Fibroblast of villous mesenchyme (primary cell): ENCODE measurements at regions not wholly inside any gene's neighbourhood (a gene's known extent, or its start where the extent isn't known, plus 50 kb on each side); places are given as distances from the start of the nearest gene placed in this dataset.
"Not testable (repeated sequence)": the region's sequence is repeated elsewhere in the genome, so short reads cannot be mapped to it uniquely, and the experiment has no call there.

Experiments used
- DNase-seq: peaks from one replicate; pipeline ENCODE4 v3.0.0-alpha.2; 2010; ENCODE audit warnings: low read depth
- H3K4me3 ChIP-seq: 2 replicates; pipeline ENCODE4 v1.5.1; 2011; ENCODE audit warnings: low read depth, mild to moderate bottlenecking, low read length
- TF ChIP-seq, protein P1 (sequence below): IDR thresholded peaks from 2 replicates; pipeline ENCODE4 v1.5.1; 2012; ENCODE audit warnings: low read depth, mild to moderate bottlenecking, low read length; ENCODE audit not compliant: insufficient read depth

DNA sequence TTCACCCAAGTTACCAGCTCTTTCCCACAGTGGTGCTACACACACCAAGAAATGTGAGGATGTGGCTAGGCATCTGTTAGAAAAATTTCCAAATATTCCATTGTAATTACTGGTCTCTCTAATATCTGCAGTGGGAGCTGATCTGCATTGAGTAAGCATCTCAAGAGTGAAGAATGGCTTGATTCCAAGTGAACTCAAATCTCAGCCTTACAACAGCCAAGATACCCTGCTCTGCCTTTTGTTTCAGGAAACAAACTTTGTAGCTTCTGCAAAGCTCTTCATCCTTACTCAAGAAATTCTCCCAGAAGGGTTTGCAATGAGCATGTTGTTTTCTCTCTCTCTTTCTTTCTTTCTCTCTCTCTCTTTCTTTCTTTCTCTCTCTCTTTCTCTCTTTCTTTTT, 181.1 kb downstream of the FCRL5 start:
- no peak overlapping the region for H3K4me3 ChIP-seq
- TF ChIP-seq, protein P1, sequence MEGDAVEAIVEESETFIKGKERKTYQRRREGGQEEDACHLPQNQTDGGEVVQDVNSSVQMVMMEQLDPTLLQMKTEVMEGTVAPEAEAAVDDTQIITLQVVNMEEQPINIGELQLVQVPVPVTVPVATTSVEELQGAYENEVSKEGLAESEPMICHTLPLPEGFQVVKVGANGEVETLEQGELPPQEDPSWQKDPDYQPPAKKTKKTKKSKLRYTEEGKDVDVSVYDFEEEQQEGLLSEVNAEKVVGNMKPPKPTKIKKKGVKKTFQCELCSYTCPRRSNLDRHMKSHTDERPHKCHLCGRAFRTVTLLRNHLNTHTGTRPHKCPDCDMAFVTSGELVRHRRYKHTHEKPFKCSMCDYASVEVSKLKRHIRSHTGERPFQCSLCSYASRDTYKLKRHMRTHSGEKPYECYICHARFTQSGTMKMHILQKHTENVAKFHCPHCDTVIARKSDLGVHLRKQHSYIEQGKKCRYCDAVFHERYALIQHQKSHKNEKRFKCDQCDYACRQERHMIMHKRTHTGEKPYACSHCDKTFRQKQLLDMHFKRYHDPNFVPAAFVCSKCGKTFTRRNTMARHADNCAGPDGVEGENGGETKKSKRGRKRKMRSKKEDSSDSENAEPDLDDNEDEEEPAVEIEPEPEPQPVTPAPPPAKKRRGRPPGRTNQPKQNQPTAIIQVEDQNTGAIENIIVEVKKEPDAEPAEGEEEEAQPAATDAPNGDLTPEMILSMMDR: no peak
- no peak for DNase-seq

DNA sequence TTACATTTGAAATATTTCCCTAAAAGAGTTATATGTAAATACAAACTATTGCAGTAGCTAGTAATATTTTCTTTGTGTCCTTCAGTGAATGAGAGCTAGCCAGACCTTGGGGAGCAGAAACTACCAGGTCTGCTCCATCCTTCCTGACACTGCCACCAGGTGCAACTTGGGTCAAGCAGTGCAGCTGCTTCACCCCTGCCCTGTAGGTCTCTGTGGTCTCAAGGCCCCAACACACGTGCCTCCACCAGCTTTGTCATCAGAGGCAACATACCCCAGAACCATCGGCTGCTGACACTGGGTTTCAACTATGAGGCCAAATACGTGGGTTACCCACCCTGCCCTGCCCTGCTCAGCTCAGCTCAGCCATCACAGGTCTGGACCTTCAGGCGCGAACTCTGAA, 181.6 kb downstream of the FCRL5 start:
- TF ChIP-seq, protein P1: no peak
- no peak for DNase-seq
- no peak overlapping the region for H3K4me3 ChIP-seq

DNA sequence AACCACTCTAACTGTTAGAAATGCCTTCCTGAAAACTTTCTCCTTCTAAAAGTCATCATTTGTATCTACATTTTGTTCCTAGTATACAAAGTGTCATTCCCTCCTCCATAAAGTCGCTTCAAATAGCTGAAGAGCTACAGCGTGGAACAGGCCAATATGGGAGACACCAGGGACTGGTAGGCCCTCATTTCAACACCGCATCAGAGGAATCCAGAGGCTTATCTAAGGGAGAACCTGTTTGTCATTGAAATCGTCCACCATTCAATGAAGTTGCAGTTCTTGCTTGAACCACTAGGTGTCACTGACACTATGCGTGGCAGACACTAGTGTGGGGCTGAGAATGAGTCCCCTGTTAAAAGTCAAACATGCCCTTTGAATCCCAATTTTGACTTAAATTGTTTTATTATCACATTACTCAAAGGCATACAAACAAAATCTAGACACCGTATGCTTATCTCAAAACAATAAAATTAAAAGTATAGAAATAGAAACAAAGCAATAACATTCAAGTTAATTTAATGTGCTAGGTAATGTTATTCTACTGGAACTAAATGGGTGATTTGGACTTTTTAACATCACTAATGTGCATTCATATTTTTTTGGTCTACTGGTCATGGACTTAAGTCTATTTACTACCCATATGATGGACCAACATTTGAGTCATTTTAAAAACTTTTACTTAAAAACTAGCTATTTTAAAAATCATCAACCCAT, 182.3 kb downstream of the FCRL5 start:
- DNase-seq: peak; percentile 45
- H3K4me3 ChIP-seq: no peak overlapping the region
- TF ChIP-seq, protein P1: peak; percentile 92

DNA sequence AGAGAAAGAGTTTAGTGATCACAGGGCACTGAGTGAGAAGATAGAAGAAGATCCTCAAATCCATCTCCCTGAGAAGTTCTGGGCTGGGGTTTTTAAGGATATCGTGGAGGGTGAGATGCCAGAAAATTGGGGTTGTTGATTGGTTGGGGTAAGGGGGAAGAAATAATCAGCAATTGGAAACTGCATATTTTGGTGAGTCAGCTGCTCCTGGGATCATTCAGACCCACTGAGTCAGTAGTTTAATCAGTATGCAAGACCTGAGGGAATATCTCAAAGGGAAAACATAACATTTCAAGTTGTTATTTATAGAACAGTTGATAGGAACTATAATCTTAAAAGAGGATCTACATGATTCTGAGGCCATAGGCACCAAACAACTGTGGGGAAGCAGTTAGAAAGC, 183.4 kb downstream of the FCRL5 start:
- H3K4me3 ChIP-seq, DNase-seq: not testable (repeated sequence)

DNA sequence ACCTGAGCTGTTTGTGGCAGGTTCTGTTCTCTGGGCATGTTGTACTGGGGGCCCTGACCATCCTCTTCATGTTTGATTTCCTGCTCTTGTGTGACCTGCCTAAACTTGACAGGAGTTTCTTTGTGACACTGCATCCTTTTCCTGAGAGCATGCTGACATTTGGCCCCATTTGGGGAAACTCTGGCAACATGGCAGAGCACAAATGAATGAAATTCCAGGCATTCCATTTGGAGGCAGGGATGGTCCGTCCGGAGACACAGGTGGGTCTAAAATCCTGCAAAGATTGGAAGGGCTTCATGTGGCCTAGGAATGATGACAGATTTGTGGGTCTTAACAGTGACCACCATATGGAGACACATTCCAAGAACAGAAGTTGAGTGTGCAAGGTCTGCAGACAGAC, 184.0 kb downstream of the FCRL5 start:
- TF ChIP-seq, protein P1: no peak
- no peak for DNase-seq
- no peak overlapping the region for H3K4me3 ChIP-seq

DNA sequence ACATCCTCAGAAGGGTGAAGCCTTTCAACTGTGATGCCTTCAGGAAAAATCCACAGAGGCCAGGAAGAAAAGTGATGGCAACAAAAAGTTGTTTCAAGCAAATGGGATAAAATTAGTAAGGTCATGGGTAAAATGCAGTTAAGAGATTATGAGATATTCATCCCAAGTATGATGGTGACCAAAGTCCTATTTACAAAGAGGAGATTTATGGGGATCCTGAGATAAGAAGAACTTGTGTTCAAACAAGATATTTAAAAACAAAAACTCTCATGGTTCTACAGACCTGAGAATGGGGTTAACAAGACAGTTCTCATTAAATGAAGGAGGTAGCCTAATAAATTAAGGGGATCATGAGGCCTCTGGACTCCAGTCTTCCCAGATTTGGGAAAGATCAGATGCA, 184.4 kb downstream of the FCRL5 start:
- H3K4me3 ChIP-seq: no peak overlapping the region
- TF ChIP-seq, protein P1: no peak
- no peak for DNase-seq

DNA sequence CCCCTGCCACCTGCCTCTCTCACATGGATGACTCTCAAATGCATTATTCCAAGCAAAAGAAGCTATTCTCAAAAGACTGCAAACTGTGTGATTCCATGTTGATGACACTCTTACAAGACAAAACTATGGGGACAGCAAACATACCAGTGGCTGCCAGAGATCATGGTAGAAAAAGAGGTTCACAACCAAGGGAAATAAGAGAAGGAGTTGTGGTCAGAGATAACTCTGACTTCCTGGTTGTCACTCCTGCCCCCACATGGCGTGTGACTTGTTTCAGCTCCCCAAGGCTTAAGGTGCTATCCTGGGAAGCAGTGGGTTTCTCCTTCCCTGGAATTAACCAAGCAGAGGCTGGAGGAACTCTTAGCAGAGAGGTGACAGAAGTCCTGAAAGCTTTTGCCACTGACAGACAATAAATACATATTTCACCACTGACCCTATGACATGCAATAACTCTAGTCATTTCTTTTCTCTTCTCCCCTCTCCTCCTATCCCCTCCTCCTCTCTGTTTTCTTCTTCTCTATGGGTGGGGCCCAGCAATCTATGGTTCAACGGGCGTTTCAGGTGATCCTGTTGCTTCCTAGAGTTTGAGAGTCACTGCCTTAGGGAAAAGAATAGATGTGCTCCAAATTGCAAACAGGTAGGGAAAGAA, 185.1 kb downstream of the FCRL5 start:
- TF ChIP-seq, protein P1: no peak
- H3K4me3 ChIP-seq: no peak overlapping the region
- DNase-seq: no peak
